ENCODE measurements at regions not wholly inside any gene's neighbourhood (a gene's known extent, or its start where the extent isn't known, plus 50 kb on each side); places are given as distances from the start of the nearest gene placed in this dataset.
"Not testable (repeated sequence)": the region's sequence is repeated elsewhere in the genome, so short reads cannot be mapped to it uniquely, and the experiment has no call there.

GRCh38 chr2:95654897-95655296 is 63.1 kb downstream of the TRIM43 start:
- not testable (repeated sequence) for DNase-seq (ENCODE audit: low read depth in 2 of 3, low spot score in 1 of 3)

DNA sequence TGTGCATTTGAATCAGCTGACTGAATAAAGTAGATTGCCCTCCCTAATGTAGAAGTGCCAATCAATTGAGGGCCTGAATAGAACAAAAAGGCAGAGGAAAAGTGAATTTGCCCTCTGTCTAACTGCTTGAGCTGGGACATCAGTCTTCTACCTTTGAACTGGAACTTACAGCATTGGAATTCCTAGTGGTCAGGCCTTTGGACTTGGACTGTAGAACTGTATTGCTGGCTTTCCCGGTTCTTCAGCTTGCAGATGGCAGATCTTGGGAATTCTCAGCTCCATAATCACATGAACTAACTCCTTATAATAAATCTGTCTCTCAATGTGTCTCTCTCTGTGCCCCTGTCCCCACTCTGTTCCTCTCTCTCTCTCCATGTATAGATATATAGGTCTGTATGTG is 64.8 kb downstream of the TRIM43 start:
- DNase-seq (ENCODE audit: low read depth in 2 of 3, low spot score in 1 of 3), result not testable (repeated sequence)

GRCh38 chr2:95657937-95658336 is 66.1 kb downstream of the TRIM43 start:
- not testable (repeated sequence) for DNase-seq (ENCODE audit: low read depth in 2 of 3, low spot score in 1 of 3)

DNA sequence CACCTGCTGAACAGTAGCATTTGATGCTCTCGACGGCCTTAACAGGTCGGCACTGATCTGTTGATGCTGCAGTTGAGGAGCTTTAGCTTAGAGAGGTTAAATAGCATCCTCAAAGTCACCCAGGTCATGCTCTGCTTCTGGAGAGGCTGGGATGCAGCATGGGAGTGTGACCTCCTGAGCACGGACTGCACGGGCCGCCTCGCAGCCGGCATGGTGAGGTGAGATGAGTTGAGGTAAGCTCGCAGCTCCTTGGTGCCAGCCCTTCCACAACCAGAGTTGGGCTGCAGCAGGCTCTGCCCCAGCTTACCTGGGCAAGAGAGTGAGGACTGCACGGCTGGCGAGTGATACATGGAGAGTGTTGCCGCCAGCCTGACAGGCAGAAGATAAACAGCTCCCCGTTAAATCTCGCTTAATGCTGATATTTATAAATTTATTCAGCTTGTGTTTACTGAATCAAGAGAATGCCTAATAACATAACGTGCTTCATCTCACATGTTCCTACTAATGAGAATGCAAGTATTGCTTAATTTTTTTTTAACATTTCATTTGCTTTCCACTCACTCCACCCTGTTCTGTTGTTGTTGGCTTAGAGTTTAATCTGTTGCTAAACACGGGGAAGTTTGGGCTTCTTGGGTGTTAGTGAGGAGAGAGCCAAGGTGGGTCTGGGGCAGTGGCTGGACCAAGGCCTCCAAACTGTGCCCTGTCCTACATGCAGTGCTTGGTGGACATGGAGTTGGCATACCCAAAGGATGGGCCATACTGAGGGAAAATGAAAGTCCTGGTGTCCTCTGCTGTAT is 69.2 kb downstream of the TRIM43 start:
- not testable (repeated sequence) for DNase-seq (ENCODE audit: low read depth in 2 of 3, low spot score in 1 of 3)

DNA sequence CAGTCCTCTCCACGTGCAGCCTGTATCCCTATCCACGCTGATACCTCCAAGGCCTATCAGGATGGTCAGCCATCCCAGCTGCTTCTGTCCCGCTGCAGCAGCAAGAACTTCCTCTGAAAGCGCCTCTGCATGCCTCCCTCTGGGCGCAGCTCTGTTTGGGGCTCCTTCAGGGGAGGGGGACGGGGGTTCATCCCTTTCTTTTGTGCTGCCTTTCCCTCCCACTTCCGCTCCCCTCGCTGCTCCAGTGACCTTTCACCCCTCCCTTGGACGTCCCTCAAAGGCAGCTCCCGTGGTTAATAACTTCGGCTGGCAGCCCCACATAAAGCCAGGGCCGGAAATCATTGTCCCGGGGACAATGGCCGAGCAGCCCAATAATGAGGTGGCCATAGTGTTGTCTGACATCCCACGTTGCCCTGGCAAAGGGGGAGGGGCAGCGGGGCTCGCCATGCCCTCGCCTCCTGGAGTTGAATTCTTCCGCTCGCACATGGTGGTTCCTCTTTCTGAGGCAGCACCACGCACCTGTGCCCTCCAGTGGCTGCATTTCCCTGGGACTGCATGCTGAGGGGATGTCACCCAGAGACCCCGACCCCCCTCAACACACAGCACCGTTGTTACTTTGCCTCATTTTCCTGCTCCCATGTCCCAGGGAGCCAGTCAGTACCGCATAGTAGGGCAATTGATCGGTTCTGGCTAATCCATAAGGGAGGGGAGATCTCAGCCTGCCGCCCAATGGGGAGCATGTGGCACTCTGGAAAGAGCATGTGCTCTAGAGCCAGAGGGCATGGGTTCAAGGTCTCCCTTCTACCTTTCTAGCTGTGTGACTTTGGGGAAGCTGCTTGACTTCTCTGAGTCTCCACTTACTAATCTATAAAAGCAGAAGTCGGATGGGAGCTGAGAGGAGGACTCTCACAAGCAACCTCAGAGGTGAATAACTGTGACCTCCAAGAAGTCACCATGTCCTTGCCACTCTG is 72.0 kb downstream of the TRIM43 start:
- DNase-seq (ENCODE audit: low read depth in 2 of 3, low spot score in 1 of 3), result not testable (repeated sequence)

DNA sequence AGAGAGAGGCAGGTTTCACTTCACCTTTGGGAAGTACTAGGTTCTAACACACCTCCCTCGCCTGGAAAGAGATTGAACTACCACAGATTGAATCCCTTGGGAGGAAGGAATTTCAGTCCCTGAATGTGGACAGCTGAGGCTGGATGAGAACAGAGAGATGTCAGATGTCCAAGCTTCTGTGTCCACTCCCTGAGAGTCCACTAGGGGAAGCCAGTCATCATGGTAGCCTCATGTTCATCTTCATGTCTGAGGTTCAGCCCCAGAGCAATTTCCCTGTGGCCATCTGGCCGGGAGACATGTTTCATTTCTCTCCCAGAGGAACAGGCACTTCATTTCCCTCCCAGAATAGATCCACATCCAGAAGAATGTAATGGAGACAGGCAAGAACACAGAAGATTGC is 74.8 kb downstream of the TRIM43 start:
- not testable (repeated sequence) for DNase-seq (ENCODE audit: low read depth in 2 of 3, low spot score in 1 of 3)

GRCh38 chr2:95667480-95667879 is 75.7 kb downstream of the TRIM43 start:
- DNase-seq (ENCODE audit: low read depth in 2 of 3, low spot score in 1 of 3), result no peak

GRCh38 chr2:95668934-95669333 is 77.1 kb downstream of the TRIM43 start:
- DNase-seq (ENCODE audit: low read depth in 2 of 3, low spot score in 1 of 3), result not testable (repeated sequence)

DNA sequence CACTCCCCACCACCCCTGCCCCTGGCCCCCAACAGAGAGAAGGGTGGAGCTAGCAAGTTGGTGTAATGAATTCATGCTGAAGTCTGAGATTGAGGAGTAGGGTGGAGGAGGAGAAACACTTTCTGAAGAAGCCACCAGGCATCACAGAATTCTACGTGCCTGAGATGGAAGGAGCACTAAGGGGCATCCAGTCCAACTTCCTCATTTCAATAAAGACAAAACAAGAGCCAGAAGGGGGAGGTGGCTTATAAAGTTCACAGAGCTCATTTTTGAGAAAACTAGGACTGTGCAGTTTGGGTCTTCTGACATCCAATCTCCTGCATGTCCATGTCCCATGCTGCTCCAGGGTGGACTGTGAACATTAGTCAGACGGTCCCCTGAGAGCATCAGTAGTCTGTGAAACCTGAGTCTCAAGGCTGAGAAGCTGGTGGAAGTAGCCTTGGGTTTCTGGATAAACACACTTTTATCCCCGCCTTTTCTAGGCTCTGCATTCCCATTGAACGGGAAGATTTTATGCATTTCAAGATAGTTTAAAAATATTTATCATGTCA is 77.7 kb downstream of the TRIM43 start:
- DNase-seq (ENCODE audit: low read depth in 2 of 3, low spot score in 1 of 3), result no peak

- no peak for DNase-seq (ENCODE audit: low read depth in 2 of 3, low spot score in 1 of 3)
Observed at GRCh38 chr2:95670167-95670566, 78.4 kb downstream of the TRIM43 start.

DNA sequence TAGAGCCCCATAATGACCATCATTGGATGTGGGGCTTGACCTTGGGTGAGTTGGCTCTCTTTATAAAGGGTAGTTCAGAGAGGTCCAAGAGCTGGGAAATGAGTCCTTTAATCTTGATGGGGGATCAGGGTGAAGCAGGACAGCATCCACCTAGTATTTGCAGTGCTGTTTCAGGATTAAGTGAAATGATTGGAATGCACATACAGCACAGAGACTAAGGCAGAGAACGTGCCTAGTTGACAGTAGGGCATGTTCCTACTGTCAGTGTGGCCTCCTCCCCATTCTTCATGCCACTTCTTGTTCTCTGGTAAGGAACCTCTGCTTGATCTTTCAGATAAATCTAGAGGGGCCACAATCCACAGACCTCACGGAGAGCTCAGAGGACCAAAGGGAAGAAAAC is 78.9 kb downstream of the TRIM43 start:
- DNase-seq (ENCODE audit: low read depth in 2 of 3, low spot score in 1 of 3), result no peak

GRCh38 chr2:95671171-95671570 is 79.4 kb downstream of the TRIM43 start:
- not testable (repeated sequence) for DNase-seq (ENCODE audit: low read depth in 2 of 3, low spot score in 1 of 3)

DNA sequence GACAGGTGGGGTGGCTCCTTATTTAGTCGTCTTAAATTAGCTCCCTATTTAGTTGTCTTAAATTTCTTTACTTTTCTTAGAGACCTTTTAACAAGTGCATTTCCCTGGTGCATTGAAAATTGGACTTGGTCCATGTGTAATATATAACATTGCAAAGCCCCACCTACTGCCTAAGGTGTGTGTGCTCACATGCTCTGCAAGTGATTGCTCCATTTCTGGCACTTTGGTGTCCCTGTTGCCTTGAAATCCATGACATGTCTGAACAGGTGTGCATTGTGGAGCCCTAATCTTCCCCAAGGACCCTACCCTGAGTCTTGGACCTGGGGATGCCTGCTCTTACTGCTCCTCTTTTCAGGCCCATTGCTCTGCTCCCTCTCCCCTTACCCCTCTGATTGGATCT is 80.2 kb downstream of the TRIM43 start:
- DNase-seq (ENCODE audit: low read depth in 2 of 3, low spot score in 1 of 3), result not testable (repeated sequence)

- not testable (repeated sequence) for DNase-seq (ENCODE audit: low read depth in 2 of 3, low spot score in 1 of 3)
Observed at GRCh38 chr2:95672500-95672899, 80.7 kb downstream of the TRIM43 start.

DNA sequence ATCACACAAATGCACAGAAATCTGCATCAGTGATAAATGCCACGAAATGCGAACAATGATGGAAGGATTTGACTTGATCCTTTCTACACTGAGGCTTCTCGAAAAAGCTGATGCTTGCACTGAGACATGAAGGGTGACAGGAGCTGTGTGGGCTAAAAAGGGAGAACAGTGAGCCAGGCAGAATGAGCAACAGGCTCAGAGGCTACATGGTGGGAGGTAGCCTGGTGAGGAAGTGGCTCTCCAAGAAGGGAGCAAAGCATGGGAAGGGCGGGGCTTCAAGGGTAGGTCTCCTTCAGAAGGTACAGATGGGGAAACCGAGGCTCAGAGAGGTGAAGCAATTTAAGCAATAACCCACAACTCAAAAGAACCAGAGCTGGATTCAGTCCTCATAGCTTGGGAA is 82.4 kb downstream of the TRIM43 start:
- no peak for DNase-seq (ENCODE audit: low read depth in 2 of 3, low spot score in 1 of 3)

- not testable (repeated sequence) for DNase-seq (ENCODE audit: low read depth in 2 of 3, low spot score in 1 of 3)
Observed at GRCh38 chr2:95676573-95676972, 84.8 kb downstream of the TRIM43 start.

GRCh38 chr2:95677346-95677745 is 85.5 kb downstream of the TRIM43 start:
- no peak for DNase-seq (ENCODE audit: low read depth in 2 of 3, low spot score in 1 of 3)

DNA sequence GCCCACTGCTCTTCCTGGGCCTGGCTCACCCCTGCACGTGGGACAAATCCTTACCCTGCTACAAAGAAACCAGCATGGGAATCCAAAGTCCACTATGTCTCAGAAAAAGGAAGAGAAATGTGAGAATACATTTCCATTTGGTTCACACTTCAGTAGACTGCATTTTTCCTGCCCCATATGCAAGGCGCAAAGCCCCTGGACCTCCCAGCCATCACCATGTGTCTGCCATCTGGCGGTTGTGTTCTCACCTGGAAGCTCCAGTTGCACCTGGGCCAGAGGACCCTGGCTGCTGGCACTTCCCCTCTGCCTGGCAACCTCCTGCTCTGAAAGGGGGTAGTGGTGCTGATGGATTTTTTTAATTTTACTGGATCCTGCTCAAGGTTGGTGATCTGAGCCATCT is 86.0 kb downstream of the TRIM43 start:
- DNase-seq (ENCODE audit: low read depth in 2 of 3, low spot score in 1 of 3), result not testable (repeated sequence)

DNA sequence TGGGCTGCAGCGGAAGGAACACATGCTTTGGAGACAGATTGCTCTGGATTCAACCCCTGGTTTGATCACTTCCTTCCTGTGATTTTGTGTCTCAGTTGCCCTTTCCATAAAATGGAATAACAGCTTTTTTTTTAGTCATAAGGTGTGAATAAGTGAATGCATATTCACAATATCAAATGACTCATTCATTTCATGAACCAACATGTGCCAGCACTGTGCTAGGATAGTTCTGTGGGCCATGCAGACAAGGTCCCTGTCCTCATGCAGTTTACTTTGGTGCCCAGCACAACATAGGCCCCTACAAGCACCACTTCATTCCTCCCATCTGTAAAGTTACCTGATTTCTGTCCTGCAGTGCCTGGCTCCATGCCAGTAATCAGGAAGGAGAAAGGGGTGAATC is 89.4 kb downstream of the TRIM43 start:
- not testable (repeated sequence) for DNase-seq (ENCODE audit: low read depth in 2 of 3, low spot score in 1 of 3)

DNA sequence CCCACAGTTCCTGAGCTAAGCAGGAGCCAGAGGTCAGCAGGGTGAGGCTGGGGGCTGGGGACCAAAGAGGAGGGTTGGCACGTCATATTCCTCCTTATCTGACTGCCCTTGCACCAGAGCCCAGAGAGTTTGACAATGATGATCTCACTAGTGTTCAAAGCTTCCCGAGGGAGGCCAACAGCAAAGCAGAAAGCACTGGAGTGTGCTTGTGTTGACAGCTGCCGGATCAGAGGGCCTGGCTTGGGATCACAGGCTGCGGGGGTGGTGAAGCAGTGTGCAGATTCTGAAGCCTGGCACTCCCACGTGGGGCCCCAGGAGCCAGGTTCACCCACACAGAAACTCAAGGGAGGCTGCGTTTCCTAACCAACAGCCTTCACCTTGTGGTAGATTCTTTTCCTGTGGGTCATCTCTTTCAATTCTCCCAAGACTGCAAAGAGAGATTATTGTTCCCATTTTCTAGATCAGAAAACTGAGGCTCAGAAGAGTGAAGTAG is 89.8 kb downstream of the TRIM43 start:
- DNase-seq (ENCODE audit: low read depth in 2 of 3, low spot score in 1 of 3), result not testable (repeated sequence)

DNA sequence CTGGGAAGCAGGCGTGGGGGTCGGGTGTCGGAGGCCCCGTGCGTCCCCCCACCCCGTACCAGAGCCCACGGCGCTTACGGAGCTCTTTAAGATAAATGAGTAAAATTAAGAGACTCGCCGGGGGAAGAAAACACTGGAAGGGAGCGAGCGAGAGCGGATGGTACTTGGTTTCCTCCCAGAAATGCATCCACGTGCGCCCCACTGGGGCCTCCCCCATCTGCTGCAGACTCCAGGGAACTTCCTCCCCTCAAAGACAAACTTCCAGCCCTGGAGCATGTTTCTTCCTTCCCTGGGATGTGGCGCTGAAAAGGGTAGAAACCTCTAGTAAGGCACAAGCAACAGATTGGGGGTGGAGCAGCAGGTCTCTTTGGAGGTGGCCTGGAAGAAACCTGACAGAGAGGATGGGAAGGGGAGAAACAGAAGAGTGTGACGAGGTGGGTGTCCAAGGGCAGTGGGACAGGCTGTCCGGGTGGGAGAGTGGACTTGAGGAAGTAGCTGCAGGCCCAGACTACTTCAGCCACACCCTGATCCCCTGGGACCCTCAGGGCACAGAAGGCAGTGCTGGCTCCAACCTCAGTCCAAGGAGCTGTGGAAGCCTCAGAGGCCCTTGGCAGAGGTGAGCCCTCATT is 91.2 kb downstream of the TRIM43 start:
- not testable (repeated sequence) for DNase-seq (ENCODE audit: low read depth in 2 of 3, low spot score in 1 of 3)
